GM18505 (cell line): ENCODE measurements at regions not wholly inside any gene's neighbourhood (a gene's known extent, or its start where the extent isn't known, plus 50 kb on each side); places are given as distances from the start of the nearest gene placed in this dataset.
A peak's percentile ranks its signal among the peaks of the same experiment; 100 is the strongest.
"Not testable (repeated sequence)": the region's sequence is repeated elsewhere in the genome, so short reads cannot be mapped to it uniquely, and the experiment has no call there.

Experiments
- ATAC-seq: cut with Tn5 transposase; IDR thresholded peaks from one replicate; pipeline ENCODE4 v1.9.1; 2021; ENCODE audit not compliant: unreplicated experiment
- POLR2A ChIP-seq: IDR thresholded peaks from 4 replicates; pipeline ENCODE4 v1.6.1; 2011; ENCODE audit warnings: borderline replicate concordance; ENCODE audit not compliant: insufficient read depth, insufficient read length; ENCODE audit errors: extremely low read depth

- no peak for TF ChIP-seq POLR2A
- no peak for ATAC-seq
Measured at GRCh38 chr7:112965506-112965905, 121.1 kb downstream of the GPR85 start.

- TF ChIP-seq POLR2A: no peak
- ATAC-seq: no peak
Measured at GRCh38 chr7:112963634-112964033, 123.0 kb downstream of the GPR85 start.

GRCh38 chr7:112962815-112963214 is 123.8 kb downstream of the GPR85 start:
- ATAC-seq: no peak
- no peak for TF ChIP-seq POLR2A

GRCh38 chr7:112959276-112959675 is 127.4 kb downstream of the GPR85 start:
- no peak for ATAC-seq
- TF ChIP-seq POLR2A: no peak

GRCh38 chr7:112958775-112959174 is 127.9 kb downstream of the GPR85 start:
- ATAC-seq: no peak
- no peak for TF ChIP-seq POLR2A

GRCh38 chr7:112957901-112958300 is 128.7 kb downstream of the GPR85 start:
- TF ChIP-seq POLR2A: no peak
- no peak for ATAC-seq

- not testable (repeated sequence) for ATAC-seq
Measured at GRCh38 chr7:112953031-112953430, 133.6 kb downstream of the GPR85 start.

- no peak for TF ChIP-seq POLR2A
- ATAC-seq: no peak
Measured at GRCh38 chr7:112951070-112951469, 135.6 kb downstream of the GPR85 start.

GRCh38 chr7:112949682-112950081 is 136.9 kb downstream of the GPR85 start:
- not testable (repeated sequence) for ATAC-seq

- no peak for ATAC-seq
Measured at GRCh38 chr7:112946350-112946749, 140.3 kb downstream of the GPR85 start.

GRCh38 chr7:112945046-112945445 is 141.6 kb downstream of the GPR85 start:
- TF ChIP-seq POLR2A: no peak
- no peak for ATAC-seq

More at GRCh38 chr7:112946350-112946749, 140.3 kb downstream of the GPR85 start:
- no peak for TF ChIP-seq POLR2A

- TF ChIP-seq POLR2A: no peak
- ATAC-seq: no peak
Measured at GRCh38 chr7:112942981-112943380, 143.6 kb downstream of the GPR85 start.

GRCh38 chr7:112942125-112942524 is 144.5 kb downstream of the GPR85 start:
- ATAC-seq: not testable (repeated sequence)

GRCh38 chr7:112940314-112940732 is 146.3 kb downstream of the GPR85 start:
- peak; percentile 42 for ATAC-seq
- TF ChIP-seq POLR2A: no peak

GRCh38 chr7:112939574-112940313 is 146.9 kb downstream of the GPR85 start:
- peak; percentile 96 for ATAC-seq
- TF ChIP-seq POLR2A: peak; percentile 85
